Nephron progenitor cell (in vitro differentiated cells): ENCODE measurements at regions not wholly inside any gene's neighbourhood (a gene's known extent, or its start where the extent isn't known, plus 50 kb on each side); places are given as distances from the start of the nearest gene placed in this dataset.
A peak's percentile ranks its signal among the peaks of the same experiment; 100 is the strongest.

Experiments
- DNase-seq: peaks from one replicate; pipeline ENCODE4 v3.0.0; 2021
- H3K27ac Mint-ChIP-seq: 2 replicates; pipeline ENCODE4 v1.8.0; 2021; ENCODE audit warnings: mild to moderate bottlenecking, moderate library complexity, mixed read lengths
- H3K27me3 Mint-ChIP-seq: 2 replicates; pipeline ENCODE4 v1.8.0; 2021; ENCODE audit warnings: mild to moderate bottlenecking, low read depth, mixed read lengths; ENCODE audit not compliant: poor library complexity
- H3K36me3 Mint-ChIP-seq: 2 replicates; pipeline ENCODE4 v1.8.0; 2021; ENCODE audit warnings: low read depth, mixed read lengths
- H3K4me1 Mint-ChIP-seq: 2 replicates; pipeline ENCODE4 v1.8.0; 2021; ENCODE audit warnings: mixed read lengths
- H3K4me3 Mint-ChIP-seq: 2 replicates; pipeline ENCODE4 v1.8.0; 2021; ENCODE audit warnings: mild to moderate bottlenecking, moderate library complexity, mixed read lengths
- H3K9me3 Mint-ChIP-seq: 2 replicates; pipeline ENCODE4 v1.8.0; 2021; ENCODE audit warnings: mild to moderate bottlenecking, moderate library complexity, mixed read lengths
- TF ChIP-seq, protein P1 (sequence below): fragments of 200-600 bp; sonication (generic); IDR thresholded peaks from 2 replicates; pipeline ENCODE4 v1.5.0; 2021; ENCODE audit warnings: antibody characterized with exemption

DNA sequence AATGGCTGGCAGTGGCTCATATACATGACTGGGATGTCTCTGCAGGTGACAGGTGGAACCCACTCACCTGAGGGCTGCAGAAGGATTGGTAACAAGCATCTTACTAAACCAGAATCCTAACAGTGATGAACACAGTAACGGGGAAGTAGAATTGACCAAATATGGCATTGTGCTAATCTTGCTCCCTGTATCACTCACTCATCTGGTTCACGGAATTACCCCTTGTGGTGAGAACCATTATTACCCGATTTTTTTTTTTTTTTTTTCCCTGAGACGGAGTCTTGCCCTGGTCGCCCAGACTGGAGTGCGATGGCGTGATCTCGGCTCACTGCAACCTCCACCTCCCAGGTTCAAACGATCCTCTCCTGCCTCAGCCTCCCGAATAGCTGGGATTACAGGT is 69.5 kb downstream of the PTPRS start:
- Mint-ChIP-seq H3K4me1 (no peaks in the 10 kb centered on the region), H3K9me3 (no peaks in the 10 kb centered on the region), H3K27me3 (peaks cover 2% of the 10 kb centered on the region), H3K27ac (no peak overlapping the region), H3K4me3 (no peak overlapping the region), H3K36me3 (peaks cover 42% of the 10 kb centered on the region)
- no peak for DNase-seq
- TF ChIP-seq, protein P1, sequence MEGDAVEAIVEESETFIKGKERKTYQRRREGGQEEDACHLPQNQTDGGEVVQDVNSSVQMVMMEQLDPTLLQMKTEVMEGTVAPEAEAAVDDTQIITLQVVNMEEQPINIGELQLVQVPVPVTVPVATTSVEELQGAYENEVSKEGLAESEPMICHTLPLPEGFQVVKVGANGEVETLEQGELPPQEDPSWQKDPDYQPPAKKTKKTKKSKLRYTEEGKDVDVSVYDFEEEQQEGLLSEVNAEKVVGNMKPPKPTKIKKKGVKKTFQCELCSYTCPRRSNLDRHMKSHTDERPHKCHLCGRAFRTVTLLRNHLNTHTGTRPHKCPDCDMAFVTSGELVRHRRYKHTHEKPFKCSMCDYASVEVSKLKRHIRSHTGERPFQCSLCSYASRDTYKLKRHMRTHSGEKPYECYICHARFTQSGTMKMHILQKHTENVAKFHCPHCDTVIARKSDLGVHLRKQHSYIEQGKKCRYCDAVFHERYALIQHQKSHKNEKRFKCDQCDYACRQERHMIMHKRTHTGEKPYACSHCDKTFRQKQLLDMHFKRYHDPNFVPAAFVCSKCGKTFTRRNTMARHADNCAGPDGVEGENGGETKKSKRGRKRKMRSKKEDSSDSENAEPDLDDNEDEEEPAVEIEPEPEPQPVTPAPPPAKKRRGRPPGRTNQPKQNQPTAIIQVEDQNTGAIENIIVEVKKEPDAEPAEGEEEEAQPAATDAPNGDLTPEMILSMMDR: peak; percentile 23

DNA sequence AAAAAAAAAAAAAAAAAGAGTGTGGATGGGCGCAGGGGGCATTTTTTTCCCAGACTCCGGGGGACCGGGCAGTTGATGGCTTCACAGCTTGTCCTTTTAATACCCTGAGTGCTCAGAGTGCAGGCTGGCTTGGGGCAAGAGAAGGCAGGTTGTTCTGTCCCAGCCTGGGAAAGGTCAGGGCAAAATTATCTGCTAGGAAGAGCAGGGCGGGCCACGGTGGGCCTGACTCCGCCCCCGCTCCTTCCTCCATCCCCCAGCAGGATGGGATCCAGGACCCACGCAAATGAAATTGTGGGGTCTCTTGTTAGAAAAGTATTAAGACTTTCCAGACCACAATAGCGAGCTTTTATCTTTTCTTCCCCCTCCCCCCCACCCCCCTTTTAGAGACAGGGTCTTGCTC is 70.7 kb downstream of the PTPRS start:
- no peaks in the 10 kb centered on the region for H3K9me3 Mint-ChIP-seq
- TF ChIP-seq, protein P1: no peak
- no peak overlapping the region for H3K4me3 Mint-ChIP-seq
- peaks cover 38% of the 10 kb centered on the region for H3K36me3 Mint-ChIP-seq
- H3K27ac Mint-ChIP-seq: no peak overlapping the region
- no peak for DNase-seq
- H3K27me3 Mint-ChIP-seq: peaks cover 2% of the 10 kb centered on the region
- H3K4me1 Mint-ChIP-seq: no peaks in the 10 kb centered on the region

DNA sequence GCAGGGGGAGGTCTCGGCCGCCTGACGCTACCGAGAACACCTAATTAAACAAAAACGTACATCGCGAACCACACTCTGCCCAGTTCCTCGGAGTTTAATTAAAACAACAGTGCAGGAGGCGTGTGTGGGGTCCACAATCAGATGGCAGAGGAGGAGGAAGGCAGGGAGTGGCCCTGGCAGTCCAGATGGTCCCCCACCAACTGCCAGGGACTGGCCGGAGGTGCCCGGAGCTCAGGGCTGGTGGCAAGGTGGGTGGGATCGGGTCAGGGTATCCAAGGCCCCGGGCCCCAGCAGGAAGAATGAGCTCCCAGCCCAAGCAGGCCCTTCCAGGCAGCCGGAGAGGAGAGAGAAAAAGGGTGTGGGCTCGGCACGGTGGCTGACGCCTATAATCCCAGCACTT is 71.3 kb downstream of the PTPRS start:
- no peak overlapping the region for H3K4me3 Mint-ChIP-seq
- H3K27ac Mint-ChIP-seq: peak overlapping the region; percentile 36
- H3K36me3 Mint-ChIP-seq: peaks cover 45% of the 10 kb centered on the region

DNA sequence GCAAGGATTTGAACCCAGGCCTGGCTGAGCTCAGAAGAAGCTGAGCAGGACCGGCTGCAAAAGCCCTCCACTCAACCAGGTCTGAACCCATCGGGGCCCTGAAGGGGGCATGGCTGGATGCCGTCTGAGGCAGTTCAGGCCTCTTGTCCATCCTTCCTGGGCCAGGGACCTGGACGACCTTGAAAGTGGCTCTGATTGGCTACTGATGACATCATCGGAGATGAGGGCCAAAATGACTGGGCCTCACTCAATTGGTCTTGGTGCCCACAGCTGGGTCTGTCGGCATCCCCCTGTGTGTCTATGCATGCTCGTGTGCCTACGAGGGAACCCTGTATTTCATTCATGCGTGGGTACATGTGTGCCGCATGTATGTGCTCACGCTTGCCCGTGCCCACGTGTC is 71.8 kb downstream of the PTPRS start:
- Mint-ChIP-seq H3K27me3 (peaks cover 2% of the 10 kb centered on the region), H3K27ac (peak overlapping the region; percentile 36), H3K4me3 (no peak overlapping the region), H3K9me3 (no peaks in the 10 kb centered on the region), H3K36me3 (peaks cover 46% of the 10 kb centered on the region), H3K4me1 (no peaks in the 10 kb centered on the region)
- no peak for DNase-seq
- TF ChIP-seq, protein P1: no peak

More for the DNA sequence above, 71.3 kb downstream of the PTPRS start:
- TF ChIP-seq, protein P1: no peak
- Mint-ChIP-seq H3K4me1 (no peaks in the 10 kb centered on the region), H3K9me3 (no peaks in the 10 kb centered on the region), H3K27me3 (peaks cover 2% of the 10 kb centered on the region)
- no peak for DNase-seq

DNA sequence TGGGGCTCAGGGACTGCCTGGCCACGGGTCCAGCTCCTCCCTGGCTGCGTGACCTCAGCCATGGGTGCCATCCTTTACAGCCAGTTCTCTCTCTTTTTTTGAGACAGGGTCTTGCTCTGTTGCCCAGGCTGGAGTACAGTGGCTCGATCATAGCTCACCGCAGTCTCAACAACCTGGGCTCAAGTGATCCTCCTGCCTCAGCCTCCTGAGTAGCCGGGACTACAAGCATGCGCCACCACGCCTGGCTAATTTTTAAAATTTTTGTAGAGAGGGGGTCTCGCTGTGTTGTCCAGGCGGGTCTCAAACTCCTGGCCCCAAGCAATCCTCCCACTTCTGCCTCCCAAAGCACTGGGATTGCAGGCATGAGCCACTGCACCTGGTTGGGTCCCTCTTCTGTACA is 75.4 kb downstream of the PTPRS start:
- TF ChIP-seq, protein P1: no peak
- Mint-ChIP-seq H3K36me3 (peaks cover 48% of the 10 kb centered on the region), H3K27ac (no peak overlapping the region), H3K4me3 (no peak overlapping the region), H3K4me1 (no peaks in the 10 kb centered on the region), H3K9me3 (no peaks in the 10 kb centered on the region), H3K27me3 (peaks cover 2% of the 10 kb centered on the region)
- DNase-seq: no peak

DNA sequence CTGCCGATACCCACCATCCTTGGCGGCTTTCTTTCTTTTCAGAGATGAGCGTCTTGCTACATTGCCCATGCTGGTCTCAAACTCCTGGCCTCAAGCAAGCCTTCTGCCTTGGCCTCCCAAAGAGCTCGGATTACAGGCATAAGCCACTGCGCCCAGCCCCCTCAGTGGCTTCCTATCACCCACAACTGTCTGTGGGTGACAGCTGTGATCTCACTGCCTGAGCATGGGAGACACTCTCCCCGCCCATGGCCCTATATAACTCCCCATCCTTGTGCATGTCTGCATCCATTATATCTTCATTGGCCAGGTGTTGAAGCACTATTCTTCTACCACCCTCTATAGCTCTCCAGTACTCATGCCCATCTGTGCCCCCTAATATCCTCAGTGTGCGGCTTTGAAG is 76.2 kb downstream of the PTPRS start:
- Mint-ChIP-seq H3K27ac (no peak overlapping the region), H3K4me3 (no peak overlapping the region)
- DNase-seq: no peak

More for the DNA sequence above, 76.2 kb downstream of the PTPRS start:
- TF ChIP-seq, protein P1: no peak
- H3K9me3 Mint-ChIP-seq: no peaks in the 10 kb centered on the region
- no peaks in the 10 kb centered on the region for H3K4me1 Mint-ChIP-seq
- peaks cover 56% of the 10 kb centered on the region for H3K36me3 Mint-ChIP-seq
- H3K27me3 Mint-ChIP-seq: peaks cover 2% of the 10 kb centered on the region
